A549 (cell line): ENCODE measurements at regions not wholly inside any gene's neighbourhood (a gene's known extent, or its start where the extent isn't known, plus 50 kb on each side); places are given as distances from the start of the nearest gene placed in this dataset.

Experiments used
- ATAC-seq, 2 experiments: fragments of 200-7000 bp in 1 of 2; fragments of >200 bp in 1 of 2; cut with Nextera tagmentation in 1 of 2; cut with Tn5 transposase in 1 of 2; 3 replicates each; pipeline versions ENCODE4 v1.8.0 to v1.9.1; 2018 to 2020; ENCODE audit warnings: mild to moderate bottlenecking in 1 of 2, moderate library complexity in 1 of 2
- CTCF ChIA-PET: fragments of 300-600 bp; sonication (Branson Sonifier 250); formaldehyde crosslinking; extraction: SDS; loops from one replicate; lab custom pipeline; 2021; ENCODE audit warnings: antibody characterized with exemption, inconsistent platforms; lab: Yijun Ruan, JAX
- POLR2A ChIA-PET: fragments of 350-600 bp; formaldehyde crosslinking; extraction: SDS; loops from one replicate; lab custom pipeline; 2021; ENCODE audit warnings: antibody characterized with exemption, inconsistent platforms; lab: Yijun Ruan, JAX
- DNase-seq, 2 experiments: peaks; one replicate each; pipeline versions ENCODE4 v3.0.0 to v3.0.0-alpha.2; 2011 to 2016; ENCODE audit warnings: low read depth in 1 of 2, low spot score in 1 of 2
- FAIRE-seq: peaks from 2 replicates; lab custom pipeline; 2011; peaks lifted over from hg19 to GRCh38; lab: Jason Lieb, UNC
- H3K27ac ChIP-seq, 2 experiments: fragments of >200 bp; sonication (Bioruptor Twin); formaldehyde crosslinking; 3 replicates each; pipeline ENCODE4 v1.5.1; 2016 to 2017
- H3K4me1 ChIP-seq: fragments of >200 bp; sonication (Bioruptor Twin); formaldehyde crosslinking; 3 replicates; pipeline ENCODE4 v1.6.1; 2016
- H3K4me2 ChIP-seq: fragments of >200 bp; sonication (Bioruptor Twin); formaldehyde crosslinking; 3 replicates; pipeline ENCODE4 v1.6.1; 2016
- H3K4me3 ChIP-seq: fragments of >200 bp; sonication (Bioruptor Twin); formaldehyde crosslinking; 3 replicates; pipeline ENCODE4 v1.5.1; 2016
- H3K9me3 ChIP-seq: fragments of >200 bp; sonication (Bioruptor Twin); formaldehyde crosslinking; 3 replicates; pipeline ENCODE4 v1.6.1; 2016
- ATOH8 ChIP-seq: fragments of 250-450 bp; sonication (Bioruptor Pico); IDR thresholded peaks from 2 replicates; pipeline ENCODE4 v1.5.0; 2020; ENCODE audit warnings: low read depth, mild to moderate bottlenecking, moderate library complexity
- BCL3 ChIP-seq: fragments of >200 bp; sonication (Bioruptor Twin); formaldehyde crosslinking; IDR thresholded peaks from 3 replicates; pipeline ENCODE4 v1.6.1; 2016
- BHLHE40 ChIP-seq: IDR thresholded peaks from 2 replicates; pipeline ENCODE4 v1.6.1; 2012; ENCODE audit warnings: low read depth, low read length, inconsistent platforms
- CBX8 ChIP-seq: fragments of 200-600 bp; sonication (generic); IDR thresholded peaks from 2 replicates; pipeline ENCODE4 v1.6.1; 2016
- CTCF ChIP-seq: fragments of >200 bp; sonication (Bioruptor Twin); formaldehyde crosslinking; IDR thresholded peaks from 3 replicates; pipeline ENCODE4 v1.5.1; 2016
- E2F6 ChIP-seq: IDR thresholded peaks from 2 replicates; pipeline ENCODE4 v1.6.1; 2012; ENCODE audit warnings: low read depth, borderline replicate concordance
- FOXS1 ChIP-seq: fragments of 250-450 bp; sonication (Bioruptor Pico); IDR thresholded peaks from 2 replicates; pipeline ENCODE4 v1.5.0; 2020; ENCODE audit warnings: mild to moderate bottlenecking, moderate library complexity
- HES2 ChIP-seq: fragments of >200 bp; sonication (Bioruptor Twin); formaldehyde crosslinking; IDR thresholded peaks from 2 replicates; pipeline ENCODE4 v1.6.1; 2016
- HOXA7 ChIP-seq: fragments of 250-450 bp; sonication (Bioruptor Pico); IDR thresholded peaks from 2 replicates; pipeline ENCODE4 v1.5.0; 2020; ENCODE audit warnings: mild to moderate bottlenecking, moderate library complexity
- HOXB5 ChIP-seq: fragments of 250-450 bp; sonication (Bioruptor Pico); IDR thresholded peaks from 2 replicates; pipeline ENCODE4 v1.5.0; 2020; ENCODE audit warnings: mild to moderate bottlenecking, moderate library complexity
- JUN ChIP-seq, 2 experiments: fragments of >200 bp; sonication (Bioruptor Twin); formaldehyde crosslinking; IDR thresholded peaks; 2 replicates in 1 of 2; 3 replicates in 1 of 2; pipeline ENCODE4 v1.6.1; 2016 to 2017
- JUNB ChIP-seq: fragments of >200 bp; sonication (Bioruptor Twin); formaldehyde crosslinking; IDR thresholded peaks from 2 replicates; pipeline ENCODE4 v1.6.1; 2016
- KDM1A ChIP-seq: fragments of 200-600 bp; sonication (generic); IDR thresholded peaks from 2 replicates; pipeline ENCODE4 v1.6.1; 2016; ENCODE audit warnings: low read depth, mild to moderate bottlenecking
- MAZ ChIP-seq: fragments of 150-350 bp; IDR thresholded peaks from 2 replicates; pipeline ENCODE4 v1.6.1; 2014; ENCODE audit warnings: antibody characterized with exemption, low read depth, low read length, borderline replicate concordance
- NR3C1 ChIP-seq: fragments of >200 bp; sonication (Bioruptor Twin); formaldehyde crosslinking; IDR thresholded peaks from 3 replicates; pipeline ENCODE4 v1.6.1; 2017
- PHF8 ChIP-seq: fragments of 200-600 bp; sonication (generic); IDR thresholded peaks from 2 replicates; pipeline ENCODE4 v1.6.1; 2016; ENCODE audit warnings: low read depth, mild to moderate bottlenecking, antibody characterized with exemption, moderate library complexity, borderline replicate concordance
- POLR2A ChIP-seq: IDR thresholded peaks from 2 replicates; pipeline ENCODE4 v1.6.1; 2012; ENCODE audit warnings: mild to moderate bottlenecking, low read length
- POLR2AphosphoS2 ChIP-seq: conservative IDR thresholded peaks from 2 replicates; pipeline ENCODE4 v1.6.1; 2012; ENCODE audit warnings: low read length, improper control_type of control experiment, inconsistent platforms
- RAD21 ChIP-seq, 2 experiments: fragments of >200 bp in 1 of 2; sonication (Bioruptor Twin) in 1 of 2; formaldehyde crosslinking in 1 of 2; IDR thresholded peaks in 1 of 2; conservative IDR thresholded peaks in 1 of 2; 2 replicates in 1 of 2; 3 replicates in 1 of 2; pipeline ENCODE4 v1.6.1; 2012 to 2018; ENCODE audit warnings: inconsistent platforms in 1 of 2
- RFX5 ChIP-seq: fragments of 450-650 bp; IDR thresholded peaks from 2 replicates; pipeline ENCODE4 v1.7.1; 2014; ENCODE audit warnings: antibody characterized with exemption, mild to moderate bottlenecking, moderate library complexity
- RNF2 ChIP-seq: fragments of 200-600 bp; sonication (generic); IDR thresholded peaks from 2 replicates; pipeline ENCODE4 v1.6.1; 2016; ENCODE audit warnings: low read depth, mild to moderate bottlenecking, antibody characterized with exemption, moderate library complexity, borderline replicate concordance
- SMC3 ChIP-seq: fragments of >200 bp; sonication (Bioruptor Twin); formaldehyde crosslinking; IDR thresholded peaks from 3 replicates; pipeline ENCODE4 v1.6.1; 2018; ENCODE audit warnings: inconsistent platforms
- TP53 ChIP-seq: fragments of 250-450 bp; sonication (Bioruptor Pico); IDR thresholded peaks from 2 replicates; pipeline ENCODE4 v1.5.0; 2021; ENCODE audit warnings: mild to moderate bottlenecking, moderate library complexity
- ZC3H11A ChIP-seq: fragments of 450-650 bp; IDR thresholded peaks from 2 replicates; pipeline ENCODE4 v1.6.1; 2014; ENCODE audit warnings: antibody characterized with exemption, mild to moderate bottlenecking
- WGBS: methylation state at CpG from one replicate; pipeline ENCODE4 v1.1.6; 2017; ENCODE audit errors: missing lambda C conversion rate; 5-methylcytosine and 5-hydroxymethylcytosine counted together

- no peak for ATAC-seq
- H3K4me2 ChIP-seq: no peak overlapping the region
- TF ChIP-seq MAZ (no peak), CTCF (no peak), HOXA7 (CRISPR knock-in tag) (no peak), TP53 (CRISPR knock-in tag) (no peak), BHLHE40 (no peak), ATOH8 (CRISPR knock-in tag) (no peak), NR3C1 (no peak), RAD21 (conservative IDR thresholded peaks at IDR 0.05 in 1 of 2, IDR thresholded peaks at IDR 0.05 in 1 of 2) (no peak), KDM1A (no peak), PHF8 (no peak)
- no peak overlapping the region for H3K27ac ChIP-seq
- 18% methylated on average over 5 of the region's 5 CpGs for WGBS
- H3K4me1 ChIP-seq: no peaks in the 10 kb centered on the region
- ChIA-PET POLR2A (no interaction called here), CTCF (no interaction called here)
- no peaks in the 10 kb centered on the region for H3K9me3 ChIP-seq
- H3K4me3 ChIP-seq: no peak overlapping the region
- no peak for FAIRE-seq
- DNase-seq: no peak
Measured at GRCh38 chr5:89265511-89266179, 382.7 kb upstream of the MEF2C start.

- POLR2A ChIA-PET: no interaction called here
- FAIRE-seq: no peak
- Histone ChIP-seq H3K4me1 (no peaks in the 10 kb centered on the region), H3K9me3 (no peaks in the 10 kb centered on the region), H3K27ac (no peak overlapping the region), H3K4me3 (no peak overlapping the region), H3K4me2 (no peak overlapping the region)
- no peak for TF ChIP-seq CBX8
- TF ChIP-seq SMC3: no peak
- TF ChIP-seq POLR2AphosphoS2: no peak
- TF ChIP-seq BCL3: no peak
- no peak for TF ChIP-seq HES2
- no peak for TF ChIP-seq HOXB5 (CRISPR knock-in tag)
- no peak for TF ChIP-seq JUN (IDR thresholded peaks at IDR 0.05)
- TF ChIP-seq KDM1A: no peak
- TF ChIP-seq ZC3H11A: no peak
- no peak for TF ChIP-seq FOXS1 (CRISPR knock-in tag)
- no peak for TF ChIP-seq PHF8
- no peak for TF ChIP-seq RFX5
- TF ChIP-seq POLR2A: no peak
- no peak for TF ChIP-seq RNF2
- TF ChIP-seq JUNB: no peak
- no peak for TF ChIP-seq RAD21 (conservative IDR thresholded peaks at IDR 0.05 in 1 of 2, IDR thresholded peaks at IDR 0.05 in 1 of 2)
- TF ChIP-seq E2F6: no peak
- DNase-seq: no peak
- no peak for ATAC-seq
- WGBS: 0% methylated on average over 1 of the region's 1 CpG
- CTCF ChIA-PET: no interaction called here
Measured at GRCh38 chr5:89263846-89264245, 380.9 kb upstream of the MEF2C start.
